Liver (tissue), 8 donors: ENCODE measurements at regions not wholly inside any gene's neighbourhood (a gene's known extent, or its start where the extent isn't known, plus 50 kb on each side); places are given as distances from the start of the nearest gene placed in this dataset.

Experiments
- DNase-seq: peaks from one replicate; pipeline ENCODE4 v3.0.0-alpha.2; 2017; ENCODE audit warnings: low spot score
- H3K27ac ChIP-seq, 2 donors: one replicate each; pipeline ENCODE4 v1.7.0; 2013; ENCODE audit warnings: inconsistent platforms in 2 of 2, low read length in 2 of 2, control low read depth in 1 of 2, low read depth in 1 of 2, mild to moderate bottlenecking in 1 of 2
- H3K27me3 ChIP-seq, 4 donors: one replicate each; pipeline versions ENCODE4 v1.6.1 to v1.7.0; 2013; ENCODE audit warnings: low read length in 3 of 4, inconsistent platforms in 1 of 4, mild to moderate bottlenecking in 1 of 4, moderate library complexity in 1 of 4; ENCODE audit not compliant: control insufficient read depth in 4 of 4, insufficient read depth in 4 of 4
- H3K36me3 ChIP-seq, 4 donors: one replicate each; pipeline versions ENCODE4 v1.6.1 to v1.7.0; 2013; ENCODE audit warnings: low read length in 3 of 4, mild to moderate bottlenecking in 3 of 4, low read depth in 1 of 4, moderate library complexity in 1 of 4; ENCODE audit not compliant: control insufficient read depth in 4 of 4, insufficient read depth in 3 of 4
- H3K4me1 ChIP-seq, 4 donors: one replicate each; pipeline versions ENCODE4 v1.6.1 to v1.7.0; 2013; ENCODE audit warnings: low read length in 3 of 4, mild to moderate bottlenecking in 3 of 4, moderate library complexity in 1 of 4; ENCODE audit not compliant: control insufficient read depth in 4 of 4, insufficient read depth in 4 of 4
- H3K4me3 ChIP-seq, 3 donors: one replicate each; pipeline versions ENCODE4 v1.6.1 to v1.7.0; 2013; ENCODE audit warnings: low read length in 3 of 3, control low read depth in 1 of 3, low read depth in 1 of 3, mild to moderate bottlenecking in 1 of 3
- H3K9ac ChIP-seq, 2 donors: one replicate each; pipeline ENCODE4 v1.7.0; 2013; ENCODE audit warnings: low read length in 2 of 2, mild to moderate bottlenecking in 2 of 2, moderate library complexity in 2 of 2, control low read depth in 1 of 2, low read depth in 1 of 2
- H3K9me3 ChIP-seq, 4 donors: one replicate each; pipeline versions ENCODE4 v1.6.1 to v1.7.0; 2013; ENCODE audit warnings: low read length in 3 of 4; ENCODE audit not compliant: control insufficient read depth in 4 of 4
- CTCF ChIP-seq: fragments of 150-350 bp; IDR thresholded peaks from 2 replicates; pipeline ENCODE4 v1.5.1; 2017; ENCODE audit warnings: improper control_type of control experiment, low read depth, low read length; ENCODE audit not compliant: missing input control
- EGR1 ChIP-seq, 2 donors: IDR thresholded peaks; 2 replicates each; pipeline ENCODE4 v1.6.1; 2016 to 2018; ENCODE audit warnings: antibody characterized with exemption in 2 of 2, low read depth in 2 of 2
- FOXA2 ChIP-seq: IDR thresholded peaks from 2 replicates; pipeline ENCODE4 v1.6.1; 2016; ENCODE audit warnings: antibody characterized with exemption
- GABPA ChIP-seq, 2 donors: IDR thresholded peaks in 1 of 2; conservative IDR thresholded peaks in 1 of 2; 2 replicates each; pipeline ENCODE4 v1.6.1; 2016; ENCODE audit warnings: antibody characterized with exemption in 2 of 2, mild to moderate bottlenecking in 1 of 2, moderate library complexity in 1 of 2
- HNF4A ChIP-seq, 2 donors: conservative IDR thresholded peaks; 2 replicates each; pipeline ENCODE4 v1.6.1; 2016; ENCODE audit warnings: antibody characterized with exemption in 2 of 2, mild to moderate bottlenecking in 2 of 2
- HNF4G ChIP-seq: IDR thresholded peaks from 2 replicates; pipeline ENCODE4 v1.6.1; 2016; ENCODE audit warnings: antibody characterized with exemption
- JUND ChIP-seq, 2 donors: IDR thresholded peaks; 2 replicates each; pipeline ENCODE4 v1.6.1; 2016; ENCODE audit warnings: antibody characterized with exemption in 2 of 2
- MAX ChIP-seq: IDR thresholded peaks from 2 replicates; pipeline ENCODE4 v1.6.1; 2016; ENCODE audit warnings: antibody characterized with exemption
- NR2F2 ChIP-seq: IDR thresholded peaks from 2 replicates; pipeline ENCODE4 v1.6.1; 2016; ENCODE audit warnings: antibody characterized with exemption
- RAD21 ChIP-seq, 2 donors: IDR thresholded peaks; 2 replicates each; pipeline ENCODE4 v1.6.1; 2016; ENCODE audit warnings: antibody characterized with exemption in 2 of 2, mild to moderate bottlenecking in 2 of 2
- REST ChIP-seq: IDR thresholded peaks from 2 replicates; pipeline ENCODE4 v1.6.1; 2016; ENCODE audit warnings: antibody characterized with exemption, mild to moderate bottlenecking
- WGBS: extraction: QIAGEN DNeasy Blood & Tissue Kit; methylation state at CpG from one replicate; pipeline ENCODE4 v1.1.7; 2013; 5-methylcytosine and 5-hydroxymethylcytosine counted together
- TF ChIP-seq, protein P1 (sequence below): IDR thresholded peaks from 2 replicates; pipeline ENCODE4 v1.6.1; 2016; ENCODE audit warnings: antibody characterized with exemption
- donor health status: healthy.
- donor health status: healthy.
- donor health status: healthy.
- donor health status: healthy.
- donor health status: healthy.

GRCh38 chr11:33980897-33981296, 70.6 kb upstream of the CAPRIN1 start:
- 75% methylated on average over 3 of the region's 3 CpGs for WGBS
- Histone ChIP-seq H3K4me1 (no peaks in the 10 kb centered on the region), H3K9ac (no peak overlapping the region), H3K36me3 (no peaks in the 10 kb centered on the region), H3K27me3 (no peaks in the 10 kb centered on the region), H3K27ac (no peak overlapping the region), H3K4me3 (no peak overlapping the region), H3K9me3 (no peaks in the 10 kb centered on the region)
- no peak for TF ChIP-seq HNF4A (conservative IDR thresholded peaks at IDR 0.05)
- no peak for DNase-seq

- no peak for DNase-seq
- H3K4me3 ChIP-seq, result no peak overlapping the region
- no peaks in the 10 kb centered on the region for H3K9me3 ChIP-seq
- WGBS, result 87% methylated on average over 6 of the region's 6 CpGs
- H3K4me1 ChIP-seq, result no peaks in the 10 kb centered on the region
- no peaks in the 10 kb centered on the region for H3K36me3 ChIP-seq
- TF ChIP-seq EGR1 (IDR thresholded peaks at IDR 0.05; ENCODE audit: low read depth in 2 of 2), result no peak
- TF ChIP-seq NR2F2, result no peak
- TF ChIP-seq, protein P1, sequence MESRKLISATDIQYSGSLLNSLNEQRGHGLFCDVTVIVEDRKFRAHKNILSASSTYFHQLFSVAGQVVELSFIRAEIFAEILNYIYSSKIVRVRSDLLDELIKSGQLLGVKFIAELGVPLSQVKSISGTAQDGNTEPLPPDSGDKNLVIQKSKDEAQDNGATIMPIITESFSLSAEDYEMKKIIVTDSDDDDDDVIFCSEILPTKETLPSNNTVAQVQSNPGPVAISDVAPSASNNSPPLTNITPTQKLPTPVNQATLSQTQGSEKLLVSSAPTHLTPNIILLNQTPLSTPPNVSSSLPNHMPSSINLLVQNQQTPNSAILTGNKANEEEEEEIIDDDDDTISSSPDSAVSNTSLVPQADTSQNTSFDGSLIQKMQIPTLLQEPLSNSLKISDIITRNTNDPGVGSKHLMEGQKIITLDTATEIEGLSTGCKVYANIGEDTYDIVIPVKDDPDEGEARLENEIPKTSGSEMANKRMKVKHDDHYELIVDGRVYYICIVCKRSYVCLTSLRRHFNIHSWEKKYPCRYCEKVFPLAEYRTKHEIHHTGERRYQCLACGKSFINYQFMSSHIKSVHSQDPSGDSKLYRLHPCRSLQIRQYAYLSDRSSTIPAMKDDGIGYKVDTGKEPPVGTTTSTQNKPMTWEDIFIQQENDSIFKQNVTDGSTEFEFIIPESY, result no peak
- no peak for TF ChIP-seq CTCF
- no peak for TF ChIP-seq HNF4G
- no peak for TF ChIP-seq FOXA2
- TF ChIP-seq GABPA (IDR thresholded peaks at IDR 0.05 in 1 of 2, conservative IDR thresholded peaks at IDR 0.05 in 1 of 2), result no peak
- TF ChIP-seq JUND (IDR thresholded peaks at IDR 0.05), result no peak
- no peak for TF ChIP-seq MAX
- no peak for TF ChIP-seq REST
- no peak for TF ChIP-seq RAD21 (IDR thresholded peaks at IDR 0.05)
- H3K27me3 ChIP-seq, result no peaks in the 10 kb centered on the region
- no peak overlapping the region for H3K27ac ChIP-seq
- H3K9ac ChIP-seq, result no peak overlapping the region
These were observed 73.2 kb upstream of the CAPRIN1 start for GRCh38 chr11:33978376-33978775.
